ENCODE measurements at regions not wholly inside any gene's neighbourhood (a gene's known extent, or its start where the extent isn't known, plus 50 kb on each side); places are given as distances from the start of the nearest gene placed in this dataset.

DNA sequence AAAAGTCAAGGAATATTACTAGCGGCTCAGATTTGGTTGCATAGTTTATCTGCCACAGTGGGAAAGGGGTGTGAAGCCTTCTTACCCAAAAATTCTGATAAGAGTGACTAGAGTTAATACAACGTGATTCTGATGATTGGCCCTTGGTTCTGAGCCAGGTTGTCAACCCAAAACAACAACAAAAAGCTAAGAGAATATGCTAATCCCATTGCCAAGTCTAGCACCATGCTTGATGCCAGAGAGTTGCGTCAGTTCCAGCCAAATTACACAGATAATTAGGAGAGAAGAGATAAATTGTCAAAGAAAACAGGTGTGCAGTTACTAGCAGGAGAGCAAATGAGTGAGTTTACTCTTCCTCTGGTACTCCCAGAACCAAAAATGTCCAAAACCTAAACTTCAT, 287.4 kb upstream of the AGA start:
- no peak for DNase-seq
- intact Hi-C loops (cut with micrococcal nuclease; ENCODE audit: unreplicated experiment): no loop called here
- Histone ChIP-seq H3K4me1 (no peaks in the 10 kb centered on the region), H3K9me3 (no peaks in the 10 kb centered on the region), H3K27me3 (replicated peaks; ENCODE audit: control insufficient read depth, insufficient read depth, low read length) (no peaks in the 10 kb centered on the region), H3K4me3 (ENCODE audit: low read depth, low read length) (no peak overlapping the region), H3K36me3 (ENCODE audit: control insufficient read depth, insufficient read depth, low read length) (no peaks in the 10 kb centered on the region)
- TF ChIP-seq, protein P1, sequence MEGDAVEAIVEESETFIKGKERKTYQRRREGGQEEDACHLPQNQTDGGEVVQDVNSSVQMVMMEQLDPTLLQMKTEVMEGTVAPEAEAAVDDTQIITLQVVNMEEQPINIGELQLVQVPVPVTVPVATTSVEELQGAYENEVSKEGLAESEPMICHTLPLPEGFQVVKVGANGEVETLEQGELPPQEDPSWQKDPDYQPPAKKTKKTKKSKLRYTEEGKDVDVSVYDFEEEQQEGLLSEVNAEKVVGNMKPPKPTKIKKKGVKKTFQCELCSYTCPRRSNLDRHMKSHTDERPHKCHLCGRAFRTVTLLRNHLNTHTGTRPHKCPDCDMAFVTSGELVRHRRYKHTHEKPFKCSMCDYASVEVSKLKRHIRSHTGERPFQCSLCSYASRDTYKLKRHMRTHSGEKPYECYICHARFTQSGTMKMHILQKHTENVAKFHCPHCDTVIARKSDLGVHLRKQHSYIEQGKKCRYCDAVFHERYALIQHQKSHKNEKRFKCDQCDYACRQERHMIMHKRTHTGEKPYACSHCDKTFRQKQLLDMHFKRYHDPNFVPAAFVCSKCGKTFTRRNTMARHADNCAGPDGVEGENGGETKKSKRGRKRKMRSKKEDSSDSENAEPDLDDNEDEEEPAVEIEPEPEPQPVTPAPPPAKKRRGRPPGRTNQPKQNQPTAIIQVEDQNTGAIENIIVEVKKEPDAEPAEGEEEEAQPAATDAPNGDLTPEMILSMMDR (IDR thresholded peaks at IDR 0.05; ENCODE audit: insufficient read depth in 1 of 2, low read depth in 1 of 2, low read length in 1 of 2, severe bottlenecking in 1 of 2, unreplicated experiment in 1 of 2): no peak
- H3K27me3 Mint-ChIP-seq (ENCODE audit: insufficient read depth, unreplicated experiment): no peaks in the 10 kb centered on the region
- H3K36me3 Mint-ChIP-seq (ENCODE audit: insufficient read depth, unreplicated experiment): no peaks in the 10 kb centered on the region
- no TSS peak for BruUV-seq (replicated peaks)
- H3K27ac Mint-ChIP-seq (ENCODE audit: unreplicated experiment): no peak overlapping the region
- no peaks in the 10 kb centered on the region for H3K9me3 Mint-ChIP-seq (ENCODE audit: unreplicated experiment)
- no peaks in the 10 kb centered on the region for H3K4me1 Mint-ChIP-seq (ENCODE audit: low read depth, unreplicated experiment)
- ChIA-PET POLR2A (no interaction called here), CTCF (no interaction called here)
- H3K4me3 Mint-ChIP-seq (ENCODE audit: unreplicated experiment): no peak overlapping the region

DNA sequence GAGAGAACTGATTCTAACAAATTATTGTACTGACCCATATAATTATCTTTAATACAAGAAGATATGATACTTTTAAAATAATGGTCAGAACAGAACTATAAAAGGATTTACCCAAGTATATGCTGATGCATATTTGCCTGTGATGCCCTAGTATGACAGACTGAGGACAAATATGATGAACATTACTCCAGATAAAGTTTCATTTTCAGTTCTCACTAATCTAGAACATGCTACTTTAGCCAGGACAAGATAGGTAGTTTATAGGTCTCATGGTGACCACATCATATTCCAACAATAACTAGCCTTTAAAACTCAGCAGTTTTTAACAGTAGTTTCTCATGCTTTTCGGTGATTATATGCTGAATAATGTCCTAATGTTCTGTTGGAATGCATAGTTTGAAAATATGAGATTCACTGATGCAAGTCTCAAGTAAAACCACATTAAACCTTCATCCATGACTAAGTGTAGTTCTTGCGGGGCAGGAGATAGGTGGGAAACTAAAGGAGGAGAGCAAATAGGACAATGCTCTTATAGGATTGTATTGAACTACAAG, 295.2 kb upstream of the AGA start:
- H3K36me3 ChIP-seq (ENCODE audit: control insufficient read depth, insufficient read depth, low read length): no peaks in the 10 kb centered on the region
- intact Hi-C loops (cut with micrococcal nuclease; ENCODE audit: unreplicated experiment): no loop called here
- H3K4me3 Mint-ChIP-seq (ENCODE audit: unreplicated experiment): no peak overlapping the region
- H3K9me3 ChIP-seq: no peaks in the 10 kb centered on the region
- H3K27me3 ChIP-seq (replicated peaks; ENCODE audit: control insufficient read depth, insufficient read depth, low read length): no peaks in the 10 kb centered on the region
- no peak for DNase-seq
- TF ChIP-seq, protein P1 (IDR thresholded peaks at IDR 0.05; ENCODE audit: insufficient read depth in 1 of 2, low read depth in 1 of 2, low read length in 1 of 2, severe bottlenecking in 1 of 2, unreplicated experiment in 1 of 2): no peak
- no peaks in the 10 kb centered on the region for H3K27me3 Mint-ChIP-seq (ENCODE audit: insufficient read depth, unreplicated experiment)
- no peaks in the 10 kb centered on the region for H3K9me3 Mint-ChIP-seq (ENCODE audit: unreplicated experiment)
- H3K4me3 ChIP-seq (ENCODE audit: low read depth, low read length): no peak overlapping the region
- H3K27ac Mint-ChIP-seq (ENCODE audit: unreplicated experiment): no peak overlapping the region
- no TSS peak for BruUV-seq (replicated peaks)
- ChIA-PET CTCF (no interaction called here), POLR2A (no interaction called here)
- H3K4me1 ChIP-seq: no peaks in the 10 kb centered on the region
- no peaks in the 10 kb centered on the region for H3K4me1 Mint-ChIP-seq (ENCODE audit: low read depth, unreplicated experiment)
- no peaks in the 10 kb centered on the region for H3K36me3 Mint-ChIP-seq (ENCODE audit: insufficient read depth, unreplicated experiment)

DNA sequence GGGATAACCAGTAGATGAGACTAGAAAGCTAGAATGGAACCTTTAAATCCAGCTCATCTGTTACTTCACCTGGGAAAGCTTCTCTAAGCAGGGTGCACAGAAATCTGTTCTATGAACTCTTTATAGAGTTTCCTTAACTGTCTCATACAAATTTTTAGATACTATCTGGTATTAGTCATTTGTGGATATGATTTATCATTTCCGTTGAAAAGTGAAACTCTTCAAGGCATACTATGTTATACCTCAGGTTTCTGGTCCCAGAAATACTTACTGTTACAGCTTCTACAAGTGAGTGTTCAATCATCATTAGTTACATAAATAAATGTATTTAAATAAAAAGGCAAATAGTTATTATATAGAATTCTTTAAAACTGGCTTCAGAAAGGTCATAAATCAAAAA, 298.3 kb upstream of the AGA start:
- CTCF ChIA-PET: no interaction called here
- no peaks in the 10 kb centered on the region for H3K36me3 Mint-ChIP-seq (ENCODE audit: insufficient read depth, unreplicated experiment)
- no peaks in the 10 kb centered on the region for H3K9me3 Mint-ChIP-seq (ENCODE audit: unreplicated experiment)
- no peaks in the 10 kb centered on the region for H3K4me1 Mint-ChIP-seq (ENCODE audit: low read depth, unreplicated experiment)
- no TSS peak for BruUV-seq (replicated peaks)
- Histone ChIP-seq H3K27me3 (replicated peaks; ENCODE audit: control insufficient read depth, insufficient read depth, low read length) (no peaks in the 10 kb centered on the region), H3K36me3 (ENCODE audit: control insufficient read depth, insufficient read depth, low read length) (no peaks in the 10 kb centered on the region), H3K4me1 (no peaks in the 10 kb centered on the region), H3K9me3 (no peaks in the 10 kb centered on the region), H3K4me3 (ENCODE audit: low read depth, low read length) (no peak overlapping the region)
- no peak for DNase-seq
- no peaks in the 10 kb centered on the region for H3K27me3 Mint-ChIP-seq (ENCODE audit: insufficient read depth, unreplicated experiment)
- POLR2A ChIA-PET: no interaction called here
- intact Hi-C loops (cut with micrococcal nuclease; ENCODE audit: unreplicated experiment): no loop called here
- no peak overlapping the region for H3K27ac Mint-ChIP-seq (ENCODE audit: unreplicated experiment)
- TF ChIP-seq, protein P1 (IDR thresholded peaks at IDR 0.05; ENCODE audit: insufficient read depth in 1 of 2, low read depth in 1 of 2, low read length in 1 of 2, severe bottlenecking in 1 of 2, unreplicated experiment in 1 of 2): no peak
- no peak overlapping the region for H3K4me3 Mint-ChIP-seq (ENCODE audit: unreplicated experiment)

All from Caco-2 (cell line).